ENCODE measurements at regions not wholly inside any gene's neighbourhood (a gene's known extent, or its start where the extent isn't known, plus 50 kb on each side); places are given as distances from the start of the nearest gene placed in this dataset.

DNA sequence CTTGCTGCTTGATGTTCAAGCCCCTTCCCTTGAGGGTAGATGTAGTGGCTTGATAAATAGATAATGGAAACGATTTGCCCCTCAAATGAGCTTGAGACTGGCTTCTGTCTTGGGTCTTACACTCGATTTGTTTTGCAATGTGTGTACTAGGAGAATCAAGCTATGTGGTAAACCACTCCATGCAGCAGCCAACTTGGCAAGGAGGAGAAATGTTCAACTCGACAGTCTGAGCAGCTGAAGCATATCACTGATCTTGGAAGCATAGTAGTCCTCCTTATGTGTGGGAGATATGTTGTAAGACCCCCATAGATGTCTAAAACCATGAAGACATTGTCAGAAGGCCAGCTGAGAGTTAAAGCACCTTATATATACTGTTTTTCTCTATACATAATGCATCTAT is 125.3 kb downstream of the CCNG2 start:
- TF ChIP-seq, protein P1, sequence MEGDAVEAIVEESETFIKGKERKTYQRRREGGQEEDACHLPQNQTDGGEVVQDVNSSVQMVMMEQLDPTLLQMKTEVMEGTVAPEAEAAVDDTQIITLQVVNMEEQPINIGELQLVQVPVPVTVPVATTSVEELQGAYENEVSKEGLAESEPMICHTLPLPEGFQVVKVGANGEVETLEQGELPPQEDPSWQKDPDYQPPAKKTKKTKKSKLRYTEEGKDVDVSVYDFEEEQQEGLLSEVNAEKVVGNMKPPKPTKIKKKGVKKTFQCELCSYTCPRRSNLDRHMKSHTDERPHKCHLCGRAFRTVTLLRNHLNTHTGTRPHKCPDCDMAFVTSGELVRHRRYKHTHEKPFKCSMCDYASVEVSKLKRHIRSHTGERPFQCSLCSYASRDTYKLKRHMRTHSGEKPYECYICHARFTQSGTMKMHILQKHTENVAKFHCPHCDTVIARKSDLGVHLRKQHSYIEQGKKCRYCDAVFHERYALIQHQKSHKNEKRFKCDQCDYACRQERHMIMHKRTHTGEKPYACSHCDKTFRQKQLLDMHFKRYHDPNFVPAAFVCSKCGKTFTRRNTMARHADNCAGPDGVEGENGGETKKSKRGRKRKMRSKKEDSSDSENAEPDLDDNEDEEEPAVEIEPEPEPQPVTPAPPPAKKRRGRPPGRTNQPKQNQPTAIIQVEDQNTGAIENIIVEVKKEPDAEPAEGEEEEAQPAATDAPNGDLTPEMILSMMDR (conservative IDR thresholded peaks at IDR 0.05; ENCODE audit: low read length): no peak
- no peak for TF ChIP-seq EZH2phosphoT487 (IDR thresholded peaks at IDR 0.05; ENCODE audit: borderline replicate concordance, low read depth, low read length)

All from OCI-LY7 (cell line).